T-cell (primary cell): ENCODE measurements at regions not wholly inside any gene's neighbourhood (a gene's known extent, or its start where the extent isn't known, plus 50 kb on each side); places are given as distances from the start of the nearest gene placed in this dataset.
"Not testable (repeated sequence)": the region's sequence is repeated elsewhere in the genome, so short reads cannot be mapped to it uniquely, and the experiment has no call there.

ENCODE experiments used
- ATAC-seq, 4 experiments: fragments of 200-7000 bp in 3 of 4; fragments of 150-1000 bp in 1 of 4; cut with Tn5 transposase; replicated peaks in 1 of 4; 1 replicate in 3 of 4; 2 replicates in 1 of 4; pipeline ENCODE4 v1.10.0; 2021; ENCODE audit warnings: moderate library complexity in 3 of 4, mild to moderate bottlenecking in 2 of 4, moderate number of reproducible peaks in 1 of 4
- CTCF ChIA-PET, 2 donors: fragments of 300-600 bp; sonication (Branson Sonifier 250); formaldehyde crosslinking; loops; one replicate each; lab custom pipeline; 2022; ENCODE audit warnings: antibody characterized with exemption in 2 of 2; lab: Charles Lee
- POLR2A ChIA-PET, 2 donors: fragments of 300-600 bp; sonication (Branson Sonifier 250); formaldehyde crosslinking; loops; one replicate each; lab custom pipeline; 2022; ENCODE audit warnings: antibody characterized with exemption in 2 of 2; lab: Charles Lee
- DNase-seq, 35 experiments: peaks; one replicate each; pipeline versions ENCODE4 v3.0.0 to v3.0.0-alpha.2; 2013 to 2023
- H3K27ac ChIP-seq: one replicate; pipeline ENCODE4 v1.5.1; 2013; ENCODE audit warnings: low read length
- H3K27me3 ChIP-seq, 2 experiments: replicated peaks in 1 of 2; 1 replicate in 1 of 2; 2 replicates in 1 of 2; pipeline versions ENCODE4 v1.6.1 to v1.7.0; 2013; ENCODE audit warnings: low read length in 1 of 2, mixed read lengths in 1 of 2; ENCODE audit not compliant: control insufficient read depth in 2 of 2, insufficient read depth in 2 of 2; ENCODE audit errors: extremely low read depth in 1 of 2
- H3K36me3 ChIP-seq, 2 donors: 1 replicate in 1 of 2; 2 replicates in 1 of 2; pipeline versions ENCODE4 v1.6.1 to v1.7.0; 2013; ENCODE audit warnings: low read length in 1 of 2; ENCODE audit not compliant: control insufficient read depth in 2 of 2, insufficient read depth in 1 of 2; ENCODE audit errors: extremely low read depth in 1 of 2
- H3K4me1 ChIP-seq, 2 experiments: 1 replicate in 1 of 2; 2 replicates in 1 of 2; pipeline versions ENCODE4 v1.6.1 to v1.7.0; 2013; ENCODE audit warnings: low read length in 2 of 2, mixed read lengths in 1 of 2; ENCODE audit not compliant: insufficient read depth in 2 of 2, control insufficient read depth in 1 of 2; ENCODE audit errors: extremely low read depth in 1 of 2
- H3K4me3 ChIP-seq, 2 donors: 1 replicate in 1 of 2; 2 replicates in 1 of 2; pipeline versions ENCODE4 v1.5.1 to v1.7.0; 2013; ENCODE audit warnings: mild to moderate bottlenecking in 2 of 2, low read length in 1 of 2, moderate library complexity in 1 of 2; ENCODE audit not compliant: control insufficient read depth in 1 of 2; ENCODE audit errors: extremely low read depth in 1 of 2
- H3K9me3 ChIP-seq: 2 replicates; pipeline ENCODE4 v1.7.0; 2013
- H3K27ac Mint-ChIP-seq, 2 donors: one replicate each; pipeline ENCODE4 v1.8.0; 2020 to 2021; ENCODE audit warnings: mild to moderate bottlenecking in 2 of 2, mixed read lengths in 2 of 2
- H3K27me3 Mint-ChIP-seq, 2 donors: one replicate each; pipeline ENCODE4 v1.8.0; 2021 to 2022; ENCODE audit warnings: mixed read lengths in 2 of 2
- H3K36me3 Mint-ChIP-seq: one replicate; pipeline ENCODE4 v1.8.0; 2021; ENCODE audit warnings: mixed read lengths
- H3K4me1 Mint-ChIP-seq, 3 donors: one replicate each; pipeline ENCODE4 v1.8.0; 2020 to 2022; ENCODE audit warnings: mixed read lengths in 3 of 3, mild to moderate bottlenecking in 1 of 3
- H3K4me3 Mint-ChIP-seq, 3 donors: one replicate each; pipeline ENCODE4 v1.8.0; 2020 to 2022; ENCODE audit warnings: mild to moderate bottlenecking in 3 of 3, mixed read lengths in 3 of 3, moderate library complexity in 3 of 3
- H3K9me3 Mint-ChIP-seq, 3 donors: one replicate each; pipeline ENCODE4 v1.8.0; 2020 to 2022; ENCODE audit warnings: mixed read lengths in 3 of 3
- WGBS: methylation state at CpG from one replicate; pipeline ENCODE4 v1.1.5; 2013; ENCODE audit warnings: missing lambda C conversion rate; ENCODE audit not compliant: insufficient coverage; 5-methylcytosine and 5-hydroxymethylcytosine counted together

DNA sequence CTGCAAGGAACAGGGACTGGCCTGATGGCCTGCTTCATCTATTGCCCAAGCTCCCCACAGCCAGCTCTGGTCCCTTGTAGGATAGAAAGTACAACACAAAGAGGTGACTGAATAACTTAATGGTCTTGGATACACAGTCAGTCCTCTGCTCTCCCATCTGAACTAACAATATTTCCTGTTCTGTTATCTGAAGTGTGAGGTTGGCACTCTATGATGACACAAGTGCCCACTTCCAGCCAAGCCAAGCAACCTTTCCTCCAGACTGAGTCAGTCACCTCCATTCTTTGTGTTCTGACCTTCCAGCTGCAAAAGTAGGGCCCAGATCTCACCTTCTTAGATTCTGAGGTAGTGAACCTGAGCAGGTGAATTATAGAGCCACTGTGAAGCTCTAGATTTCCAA lies 77.8 kb upstream of the NOTCH2NLA start:
- H3K4me1 Mint-ChIP-seq, H3K9me3 Mint-ChIP-seq, H3K4me3 ChIP-seq, H3K27ac Mint-ChIP-seq, POLR2A ChIA-PET, H3K4me3 Mint-ChIP-seq, H3K27me3 Mint-ChIP-seq, H3K36me3 ChIP-seq, H3K4me1 ChIP-seq, H3K27ac ChIP-seq, ATAC-seq, H3K9me3 ChIP-seq, H3K36me3 Mint-ChIP-seq, H3K27me3 ChIP-seq, DNase-seq, CTCF ChIA-PET: not testable (repeated sequence)

DNA sequence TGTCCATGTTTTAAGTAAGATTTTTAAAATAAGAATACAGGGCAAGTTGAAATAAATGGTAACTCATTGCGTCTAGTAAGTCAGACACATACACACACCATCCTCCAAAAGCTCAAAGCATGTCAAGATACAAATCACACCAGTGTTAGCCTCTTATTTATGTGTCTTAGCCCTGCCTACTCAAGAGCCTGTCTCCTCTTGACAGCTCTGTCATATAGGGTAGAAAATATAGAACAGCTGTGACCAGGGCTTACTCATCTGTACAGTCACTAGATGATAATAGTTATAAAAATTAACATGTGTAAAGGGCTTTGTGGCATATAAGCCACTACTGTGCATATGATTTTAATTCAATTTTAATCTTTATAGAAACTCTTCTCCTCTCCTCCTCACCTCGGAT lies 76.6 kb upstream of the NOTCH2NLA start:
- H3K36me3 ChIP-seq, H3K9me3 ChIP-seq, DNase-seq, H3K9me3 Mint-ChIP-seq, POLR2A ChIA-PET, H3K27ac ChIP-seq, H3K4me3 Mint-ChIP-seq, CTCF ChIA-PET, H3K4me3 ChIP-seq, H3K4me1 Mint-ChIP-seq, H3K4me1 ChIP-seq, H3K27ac Mint-ChIP-seq, ATAC-seq, H3K36me3 Mint-ChIP-seq, H3K27me3 Mint-ChIP-seq, H3K27me3 ChIP-seq: not testable (repeated sequence)
- no CpG with 5 or more reads among the region's 2 CpGs for WGBS

DNA sequence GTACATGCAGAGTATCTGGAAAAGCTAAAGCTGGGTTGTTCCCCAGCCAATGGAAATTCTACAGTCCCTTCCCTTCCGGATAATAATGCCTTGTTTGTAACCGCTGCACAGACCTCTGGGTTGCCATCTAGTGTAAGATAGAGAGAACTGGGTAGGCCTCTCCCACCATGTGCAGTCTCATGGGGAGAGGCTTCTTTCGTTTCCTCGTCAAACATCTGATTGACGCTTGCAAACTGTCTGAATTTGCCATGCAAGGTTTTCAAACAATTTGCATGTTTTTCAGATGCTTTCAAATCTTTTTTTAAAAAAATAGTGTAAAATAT lies 69.7 kb upstream of the NOTCH2NLA start:
- H3K27me3 ChIP-seq, CTCF ChIA-PET, H3K4me3 ChIP-seq, DNase-seq, H3K9me3 Mint-ChIP-seq, H3K36me3 Mint-ChIP-seq, H3K4me3 Mint-ChIP-seq, POLR2A ChIA-PET, H3K4me1 Mint-ChIP-seq, H3K9me3 ChIP-seq, H3K27ac ChIP-seq, H3K4me1 ChIP-seq, H3K27me3 Mint-ChIP-seq, H3K27ac Mint-ChIP-seq, H3K36me3 ChIP-seq: not testable (repeated sequence)
- peak; percentile 94 to 97 (median 96) for ATAC-seq
- WGBS, result no CpG with 5 or more reads among the region's 5 CpGs

DNA sequence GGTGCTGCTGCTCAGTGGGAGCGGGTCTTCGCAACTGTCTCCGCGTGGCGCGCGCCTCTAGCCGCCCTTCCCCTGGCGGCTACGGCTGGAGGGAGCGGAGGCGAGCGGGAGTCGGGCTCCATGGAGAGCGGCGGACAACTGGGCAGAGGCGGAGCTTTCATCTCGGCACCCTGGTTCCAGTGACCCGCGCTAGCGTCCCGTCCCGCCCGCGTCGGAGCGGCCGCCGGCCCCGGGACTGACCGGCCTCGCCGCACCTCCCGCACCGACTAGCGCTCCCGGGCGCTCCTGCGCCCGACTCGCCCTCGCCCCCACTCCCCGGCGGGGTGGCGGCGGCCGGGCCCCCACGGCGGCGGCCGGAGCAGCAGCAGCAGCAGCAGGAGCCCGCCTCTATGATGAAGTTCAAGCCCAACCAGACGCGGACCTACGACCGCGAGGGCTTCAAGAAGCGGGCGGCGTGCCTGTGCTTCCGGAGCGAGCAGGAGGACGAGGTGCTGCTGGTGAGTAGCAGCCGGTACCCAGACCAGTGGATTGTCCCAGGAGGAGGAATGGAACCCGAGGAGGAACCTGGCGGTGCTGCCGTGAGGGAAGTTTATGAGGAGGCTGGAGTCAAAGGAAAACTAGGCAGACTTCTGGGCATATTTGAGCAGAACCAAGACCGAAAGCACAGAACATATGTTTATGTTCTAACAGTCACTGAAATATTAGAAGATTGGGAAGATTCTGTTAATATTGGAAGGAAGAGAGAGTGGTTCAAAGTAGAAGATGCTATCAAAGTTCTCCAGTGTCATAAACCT lies 69.2 kb upstream of the NOTCH2NLA start:
- POLR2A ChIA-PET, H3K9me3 ChIP-seq, H3K4me1 Mint-ChIP-seq, H3K4me1 ChIP-seq, H3K9me3 Mint-ChIP-seq, H3K27me3 Mint-ChIP-seq, DNase-seq, H3K27ac Mint-ChIP-seq, H3K27me3 ChIP-seq, CTCF ChIA-PET, H3K36me3 Mint-ChIP-seq, H3K36me3 ChIP-seq, H3K4me3 Mint-ChIP-seq, H3K27ac ChIP-seq, H3K4me3 ChIP-seq: not testable (repeated sequence)
- no CpG with 5 or more reads among the region's 68 CpGs for WGBS
- peak; percentile 65 to 84 (median 78) for ATAC-seq

DNA sequence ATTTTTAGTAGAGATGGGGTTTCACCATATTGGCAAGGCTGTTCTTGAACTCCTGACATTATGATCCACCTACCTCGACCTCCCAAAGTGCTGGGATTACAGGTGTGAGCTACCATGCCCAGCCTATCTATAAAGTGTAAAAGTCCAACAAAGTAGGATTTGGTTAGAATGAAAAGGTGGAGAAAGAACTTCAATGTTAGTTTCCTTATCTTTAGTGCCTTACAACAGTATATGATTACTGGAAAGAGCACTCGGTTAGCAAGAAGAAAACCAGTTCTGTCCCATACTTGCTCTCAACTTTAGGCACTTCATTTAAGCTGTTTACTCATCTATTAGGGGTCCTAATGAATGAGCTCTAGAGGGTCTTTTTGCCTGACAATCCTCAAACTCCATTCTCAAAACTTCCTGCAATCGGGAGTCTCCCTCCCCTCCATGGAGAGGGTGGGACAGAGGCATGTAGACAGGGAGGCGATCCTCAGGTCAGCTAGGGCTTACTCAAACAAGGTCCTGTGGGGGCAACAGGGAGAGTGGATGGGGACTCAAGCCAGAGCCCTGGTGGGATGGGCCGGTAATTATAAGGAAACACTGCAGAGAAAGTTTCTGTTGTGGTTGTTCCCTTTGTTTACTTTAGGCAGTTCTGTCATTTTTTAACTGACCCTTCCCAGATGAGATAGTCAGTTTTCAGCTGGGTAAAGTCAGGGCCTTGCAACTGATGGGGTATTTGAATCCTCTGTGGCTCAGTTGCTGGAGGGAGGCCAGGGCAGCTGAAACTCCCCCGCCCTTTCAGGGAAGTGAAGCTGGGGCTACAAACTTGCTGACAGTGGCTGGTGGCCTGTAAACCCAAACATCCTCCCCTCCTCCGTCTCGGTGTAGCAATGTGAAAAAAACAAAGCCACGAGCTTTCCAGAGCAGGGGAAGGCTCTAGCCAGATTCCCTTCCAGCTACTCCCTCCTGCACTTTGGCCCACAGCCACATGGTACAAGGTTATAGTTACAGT lies 64.4 kb upstream of the NOTCH2NLA start:
- CTCF ChIA-PET, POLR2A ChIA-PET: not testable (repeated sequence)

DNA sequence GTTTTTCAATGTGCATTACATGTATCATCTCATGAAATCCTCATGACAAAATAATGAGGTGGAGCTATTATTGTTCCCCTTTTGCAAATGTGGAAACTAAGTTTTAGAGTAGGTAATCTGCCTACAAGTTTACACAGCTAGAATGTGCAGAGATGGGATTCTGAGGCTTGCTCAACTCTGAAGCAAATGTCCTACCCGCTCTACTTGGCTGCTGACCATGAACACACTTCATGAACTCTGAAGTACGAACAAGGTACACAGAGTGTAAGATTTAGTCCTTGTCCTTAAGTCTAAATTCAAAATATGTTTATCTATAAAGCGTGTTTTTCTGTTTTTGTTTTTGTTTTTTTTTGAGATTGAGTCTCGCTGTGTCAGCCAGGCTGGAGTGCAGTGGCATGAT lies 63.6 kb upstream of the NOTCH2NLA start:
- no CpG with 5 or more reads among the region's 4 CpGs for WGBS
- POLR2A ChIA-PET, H3K9me3 ChIP-seq: not testable (repeated sequence)

More for the DNA sequence above, 64.4 kb upstream of the NOTCH2NLA start:
- no CpG with 5 or more reads among the region's 9 CpGs for WGBS
- not testable (repeated sequence) for H3K27me3 Mint-ChIP-seq, ATAC-seq, H3K9me3 ChIP-seq, H3K4me1 ChIP-seq, H3K4me3 Mint-ChIP-seq, H3K27ac Mint-ChIP-seq, H3K9me3 Mint-ChIP-seq, H3K36me3 Mint-ChIP-seq, DNase-seq, H3K27me3 ChIP-seq, H3K27ac ChIP-seq, H3K4me1 Mint-ChIP-seq, H3K4me3 ChIP-seq, H3K36me3 ChIP-seq

More for the DNA sequence above, 63.6 kb upstream of the NOTCH2NLA start:
- H3K27me3 Mint-ChIP-seq, H3K27ac Mint-ChIP-seq, H3K36me3 ChIP-seq, H3K27me3 ChIP-seq, H3K9me3 Mint-ChIP-seq, H3K4me3 ChIP-seq, H3K4me1 ChIP-seq, ATAC-seq, H3K27ac ChIP-seq, DNase-seq, CTCF ChIA-PET, H3K4me3 Mint-ChIP-seq, H3K36me3 Mint-ChIP-seq, H3K4me1 Mint-ChIP-seq: not testable (repeated sequence)
